ENCODE measurements at regions not wholly inside any gene's neighbourhood (a gene's known extent, or its start where the extent isn't known, plus 50 kb on each side); places are given as distances from the start of the nearest gene placed in this dataset.
A peak's percentile ranks its signal among the peaks of the same experiment; 100 is the strongest.
"Not testable (repeated sequence)": the region's sequence is repeated elsewhere in the genome, so short reads cannot be mapped to it uniquely, and the experiment has no call there.

- H3K4me1 ChIP-seq (ENCODE audit: insufficient read depth) = no peaks in the 10 kb centered on the region
- H3K79me2 ChIP-seq = no peaks in the 10 kb centered on the region
- no peaks in the 10 kb centered on the region for H3K9me2 ChIP-seq (replicated peaks; ENCODE audit: insufficient read depth)
- DNase-seq (ENCODE audit: low spot score) = no peak
- 80% methylated on average over 6 of the region's 6 CpGs for WGBS (ENCODE audit: low lambda C conversion rate, missing lambda C conversion rate)
- no peak for TF ChIP-seq EZH2 (IDR thresholded peaks at IDR 0.05; ENCODE audit: borderline replicate concordance)
- H3K9me3 ChIP-seq (ENCODE audit: low read depth) = no peaks in the 10 kb centered on the region
- H4K20me1 ChIP-seq (ENCODE audit: insufficient read depth, poor library complexity, severe bottlenecking) = no peaks in the 10 kb centered on the region
- no peak overlapping the region for H3K27ac ChIP-seq
- no peak overlapping the region for H3K4me3 ChIP-seq
- no peak overlapping the region for H3K4me2 ChIP-seq
- H3K36me3 ChIP-seq (replicated peaks; ENCODE audit: insufficient read depth, low read depth) = no peaks in the 10 kb centered on the region
- H3K27me3 ChIP-seq = no peaks in the 10 kb centered on the region
- H2AFZ ChIP-seq = no peak overlapping the region
Measured at GRCh38 chr13:24943136-24943535, 152.8 kb upstream of the PABPC3 start.

- H4K20me1 ChIP-seq (ENCODE audit: insufficient read depth, poor library complexity, severe bottlenecking); H3K9me3 ChIP-seq (ENCODE audit: low read depth); H3K9me2 ChIP-seq (replicated peaks; ENCODE audit: insufficient read depth); H3K4me1 ChIP-seq (ENCODE audit: insufficient read depth); DNase-seq (ENCODE audit: low spot score); H3K4me3 ChIP-seq; H3K36me3 ChIP-seq (replicated peaks; ENCODE audit: insufficient read depth, low read depth); H3K27ac ChIP-seq; H2AFZ ChIP-seq; H3K79me2 ChIP-seq; H3K27me3 ChIP-seq; H3K4me2 ChIP-seq: not testable (repeated sequence)
- WGBS (ENCODE audit: low lambda C conversion rate, missing lambda C conversion rate) = 71% methylated on average over 4 of the region's 4 CpGs
Measured at GRCh38 chr13:24944073-24944472, 151.9 kb upstream of the PABPC3 start.

GRCh38 chr13:24948977-24949376, 147.0 kb upstream of the PABPC3 start:
- WGBS (ENCODE audit: low lambda C conversion rate, missing lambda C conversion rate) = 97% methylated on average over 2 of the region's 2 CpGs
- H2AFZ ChIP-seq; H3K4me3 ChIP-seq; H3K4me1 ChIP-seq (ENCODE audit: insufficient read depth); H3K9me3 ChIP-seq (ENCODE audit: low read depth); H3K4me2 ChIP-seq; H3K9me2 ChIP-seq (replicated peaks; ENCODE audit: insufficient read depth); H3K27me3 ChIP-seq; H3K27ac ChIP-seq; DNase-seq (ENCODE audit: low spot score); H4K20me1 ChIP-seq (ENCODE audit: insufficient read depth, poor library complexity, severe bottlenecking); H3K79me2 ChIP-seq; H3K36me3 ChIP-seq (replicated peaks; ENCODE audit: insufficient read depth, low read depth): not testable (repeated sequence)

GRCh38 chr13:24950611-24951010, 145.3 kb upstream of the PABPC3 start:
- not testable (repeated sequence) for H3K27me3 ChIP-seq; H4K20me1 ChIP-seq (ENCODE audit: insufficient read depth, poor library complexity, severe bottlenecking); DNase-seq (ENCODE audit: low spot score); H3K4me3 ChIP-seq; H3K9me3 ChIP-seq (ENCODE audit: low read depth); H3K9me2 ChIP-seq (replicated peaks; ENCODE audit: insufficient read depth); H3K36me3 ChIP-seq (replicated peaks; ENCODE audit: insufficient read depth, low read depth); H3K4me2 ChIP-seq; H2AFZ ChIP-seq; H3K27ac ChIP-seq; H3K79me2 ChIP-seq; H3K4me1 ChIP-seq (ENCODE audit: insufficient read depth)

GRCh38 chr13:24967970-24968369, 128.0 kb upstream of the PABPC3 start:
- not testable (repeated sequence) for DNase-seq (ENCODE audit: low spot score); H3K4me1 ChIP-seq (ENCODE audit: insufficient read depth); H3K27me3 ChIP-seq; H3K79me2 ChIP-seq; H3K36me3 ChIP-seq (replicated peaks; ENCODE audit: insufficient read depth, low read depth); H4K20me1 ChIP-seq (ENCODE audit: insufficient read depth, poor library complexity, severe bottlenecking); H3K9me2 ChIP-seq (replicated peaks; ENCODE audit: insufficient read depth); H3K9me3 ChIP-seq (ENCODE audit: low read depth)
- Histone ChIP-seq H3K4me3 (peak overlapping the region; percentile 42), H2AFZ (peak overlapping the region; percentile 93), H3K4me2 (peak overlapping the region; percentile 80), H3K27ac (peak overlapping the region; percentile 5)
- 9% methylated on average over 5 of the region's 5 CpGs for WGBS (ENCODE audit: low lambda C conversion rate, missing lambda C conversion rate)

GRCh38 chr13:24968416-24968815, 127.5 kb upstream of the PABPC3 start:
- H3K36me3 ChIP-seq (replicated peaks; ENCODE audit: insufficient read depth, low read depth); H3K9me2 ChIP-seq (replicated peaks; ENCODE audit: insufficient read depth); H3K27me3 ChIP-seq; H3K79me2 ChIP-seq; H2AFZ ChIP-seq; H4K20me1 ChIP-seq (ENCODE audit: insufficient read depth, poor library complexity, severe bottlenecking); DNase-seq (ENCODE audit: low spot score); H3K9me3 ChIP-seq (ENCODE audit: low read depth); H3K4me1 ChIP-seq (ENCODE audit: insufficient read depth): not testable (repeated sequence)
- peak overlapping the region; percentile 42 for H3K4me3 ChIP-seq
- 47% methylated on average over 2 of the region's 2 CpGs for WGBS (ENCODE audit: low lambda C conversion rate, missing lambda C conversion rate)
- peak overlapping the region; percentile 80 for H3K4me2 ChIP-seq
- TF ChIP-seq CTCF (IDR thresholded peaks at IDR 0.05; ENCODE audit: poor library complexity) = peak; percentile 50
- peak overlapping the region; percentile 5 for H3K27ac ChIP-seq

GRCh38 chr13:24973102-24973501, 122.8 kb upstream of the PABPC3 start:
- not testable (repeated sequence) for H3K9me3 ChIP-seq (ENCODE audit: low read depth); H3K79me2 ChIP-seq; H3K36me3 ChIP-seq (replicated peaks; ENCODE audit: insufficient read depth, low read depth); H3K4me3 ChIP-seq; H3K27me3 ChIP-seq; DNase-seq (ENCODE audit: low spot score); H3K9me2 ChIP-seq (replicated peaks; ENCODE audit: insufficient read depth); H2AFZ ChIP-seq; H3K4me1 ChIP-seq (ENCODE audit: insufficient read depth); H3K4me2 ChIP-seq; H3K27ac ChIP-seq; H4K20me1 ChIP-seq (ENCODE audit: insufficient read depth, poor library complexity, severe bottlenecking)
- 92% methylated on average over 9 of the region's 9 CpGs for WGBS (ENCODE audit: low lambda C conversion rate, missing lambda C conversion rate)

- H3K4me1 ChIP-seq (ENCODE audit: insufficient read depth); H3K4me3 ChIP-seq; H4K20me1 ChIP-seq (ENCODE audit: insufficient read depth, poor library complexity, severe bottlenecking); H3K9me2 ChIP-seq (replicated peaks; ENCODE audit: insufficient read depth); H3K79me2 ChIP-seq; H3K9me3 ChIP-seq (ENCODE audit: low read depth); H3K27me3 ChIP-seq; H3K36me3 ChIP-seq (replicated peaks; ENCODE audit: insufficient read depth, low read depth); H3K27ac ChIP-seq; H3K4me2 ChIP-seq; H2AFZ ChIP-seq; DNase-seq (ENCODE audit: low spot score): not testable (repeated sequence)
- WGBS (ENCODE audit: low lambda C conversion rate, missing lambda C conversion rate) = 54% methylated on average over 3 of the region's 3 CpGs
Measured at GRCh38 chr13:24981181-24981803, 114.6 kb upstream of the PABPC3 start.

All from hepatocyte (in vitro differentiated cells).